Tibial artery (tissue), 4 donors: ENCODE measurements at regions not wholly inside any gene's neighbourhood (a gene's known extent, or its start where the extent isn't known, plus 50 kb on each side); places are given as distances from the start of the nearest gene placed in this dataset.
A peak's percentile ranks its signal among the peaks of the same experiment; 100 is the strongest.

Experiments
- DNase-seq, 2 donors: peaks; one replicate each; pipeline ENCODE4 v3.0.0-alpha.2; 2019
- H3K27ac ChIP-seq, 2 donors: fragments of 200-600 bp; sonication (generic) in 1 of 2; 1 replicate in 1 of 2; 2 replicates in 1 of 2; pipeline ENCODE4 v1.5.1; 2018 to 2019; ENCODE audit warnings: mild to moderate bottlenecking in 1 of 2
- H3K27me3 ChIP-seq, 2 donors: fragments of 200-600 bp; sonication (generic) in 1 of 2; one replicate each; pipeline versions ENCODE4 v1.5.1 to v1.6.0; 2016 to 2019
- H3K36me3 ChIP-seq, 3 donors: fragments of 200-600 bp; sonication (generic) in 2 of 3; one replicate each; pipeline ENCODE4 v1.5.1; 2016 to 2019; ENCODE audit warnings: mild to moderate bottlenecking in 2 of 3
- H3K4me1 ChIP-seq, 4 donors: fragments of 200-600 bp; sonication (generic) in 2 of 4; 1 replicate in 3 of 4; 2 replicates in 1 of 4; pipeline ENCODE4 v1.5.1; 2016 to 2019
- H3K4me3 ChIP-seq, 2 donors: fragments of 200-600 bp; sonication (generic) in 1 of 2; 1 replicate in 1 of 2; 2 replicates in 1 of 2; pipeline ENCODE4 v1.5.1; 2018 to 2019; ENCODE audit warnings: mild to moderate bottlenecking in 2 of 2
- H3K9me3 ChIP-seq, 3 donors: fragments of 200-600 bp; sonication (generic) in 1 of 3; one replicate each; pipeline ENCODE4 v1.5.1; 2016 to 2019
- CTCF ChIP-seq, 2 experiments: fragments of 200-600 bp in 1 of 2; fragments of 450-650 bp in 1 of 2; IDR thresholded peaks; one replicate each; pipeline ENCODE4 v1.5.1; 2017 to 2019; ENCODE audit warnings: antibody characterized with exemption in 2 of 2, mild to moderate bottlenecking in 1 of 2, moderate library complexity in 1 of 2
- intact Hi-C: fragments of 100-400 bp; cut with DNase I; formaldehyde crosslinking; loops from one replicate; pipeline ENCODE4 v1.15.0; 2023; ENCODE audit warnings: low total_unique reads

- DNase-seq = no peak
- intact Hi-C loops = no loop called here
Measured at GRCh38 chrX:40284852-40285251, 187.1 kb upstream of the BCOR start.

DNA sequence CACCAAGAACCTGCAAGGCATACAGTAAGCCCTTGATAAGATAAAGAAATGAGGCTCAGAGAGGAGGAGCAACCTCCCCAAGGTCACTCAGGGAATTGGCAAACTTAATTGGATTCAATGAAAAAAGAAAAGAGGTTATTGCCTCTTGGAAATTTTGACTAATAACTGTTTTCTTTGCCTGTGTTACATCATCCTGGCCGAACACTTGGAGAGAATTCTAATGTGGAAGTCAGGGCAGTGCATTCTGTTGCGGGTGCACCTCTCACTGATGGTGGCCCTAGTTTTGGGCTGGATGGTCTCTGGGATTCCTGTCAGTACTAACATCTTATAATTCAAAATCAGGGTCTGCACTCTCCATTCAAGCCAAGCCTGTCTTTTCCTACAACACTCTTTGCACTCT lies 186.2 kb upstream of the BCOR start:
- intact Hi-C loops = no loop called here
- no peak for DNase-seq
- Histone ChIP-seq H3K4me3 (no peak overlapping the region), H3K9me3 (peaks cover 0 to 7% (median 0%) of the 10 kb centered on the region in 3 donors), H3K4me1 (peaks cover 0 to 15% (median 0%) of the 10 kb centered on the region in 4 donors), H3K36me3 (no peaks in the 10 kb centered on the region), H3K27ac (peak overlapping the region in 1 of 2 donors; percentile 37), H3K27me3 (no peaks in the 10 kb centered on the region)
- TF ChIP-seq CTCF (IDR thresholded peaks at IDR 0.05) = no peak

More at GRCh38 chrX:40284852-40285251, 187.1 kb upstream of the BCOR start:
- Histone ChIP-seq H3K27me3 (no peaks in the 10 kb centered on the region), H3K27ac (no peak overlapping the region), H3K9me3 (peaks cover 0 to 13% (median 2%) of the 10 kb centered on the region in 3 donors), H3K4me1 (peaks cover 0 to 15% (median 0%) of the 10 kb centered on the region in 4 donors), H3K36me3 (no peaks in the 10 kb centered on the region), H3K4me3 (no peak overlapping the region)
- TF ChIP-seq CTCF (IDR thresholded peaks at IDR 0.05) = no peak

DNA sequence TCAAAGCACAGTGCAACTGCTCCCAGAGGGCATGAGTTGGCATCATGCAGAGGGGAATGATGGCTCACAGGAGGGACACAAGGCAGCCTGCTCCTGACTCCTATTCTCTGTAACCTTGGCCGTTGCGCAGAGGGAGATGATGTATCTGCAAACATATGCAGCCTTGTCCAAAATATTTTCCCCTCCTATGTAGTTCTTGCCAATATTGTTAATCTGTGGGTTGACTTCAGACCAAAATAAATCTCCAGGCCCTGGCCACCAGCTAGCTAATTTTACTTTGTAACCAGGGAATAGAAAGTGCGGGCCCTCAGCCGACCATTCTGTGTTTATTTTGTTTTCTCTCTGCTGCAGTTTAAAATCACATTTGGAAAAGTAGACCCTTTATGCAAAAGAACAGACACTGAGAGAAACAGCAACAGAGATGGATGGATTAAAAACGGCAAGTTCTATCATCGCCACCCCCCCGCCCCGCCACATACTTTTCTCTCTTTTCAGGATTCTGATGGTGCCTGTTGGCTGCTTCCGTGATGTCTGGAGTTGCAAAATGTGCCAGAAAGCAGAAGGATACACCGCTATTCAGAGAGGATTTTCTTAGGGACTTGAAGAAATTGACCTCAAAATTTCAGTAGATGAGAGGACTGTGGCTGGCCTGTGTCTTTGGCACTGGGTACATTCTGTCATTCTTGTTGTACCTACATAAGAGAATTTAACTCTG lies 185.3 kb upstream of the BCOR start:
- no peak overlapping the region for H3K4me3 ChIP-seq
- intact Hi-C loops = no loop called here
- peaks cover 0 to 15% (median 0%) of the 10 kb centered on the region in 4 donors for H3K4me1 ChIP-seq
- H3K27ac ChIP-seq = peak overlapping the region in 1 of 2 donors; percentile 37
- TF ChIP-seq CTCF (IDR thresholded peaks at IDR 0.05) = no peak
- H3K9me3 ChIP-seq = peaks cover 0 to 7% (median 0%) of the 10 kb centered on the region in 3 donors
- DNase-seq = no peak
- H3K27me3 ChIP-seq = no peaks in the 10 kb centered on the region
- H3K36me3 ChIP-seq = no peaks in the 10 kb centered on the region

- no peaks in the 10 kb centered on the region for H3K27me3 ChIP-seq
- intact Hi-C loops = no loop called here
- no peak overlapping the region for H3K27ac ChIP-seq
- peaks cover 0 to 15% (median 0%) of the 10 kb centered on the region in 4 donors for H3K4me1 ChIP-seq
- peaks cover 0 to 7% (median 0%) of the 10 kb centered on the region in 3 donors for H3K9me3 ChIP-seq
- no peak overlapping the region for H3K4me3 ChIP-seq
- TF ChIP-seq CTCF (IDR thresholded peaks at IDR 0.05) = no peak
- no peak for DNase-seq
- H3K36me3 ChIP-seq = no peaks in the 10 kb centered on the region
Measured at GRCh38 chrX:40282348-40282747, 184.6 kb upstream of the BCOR start.

- H3K27ac ChIP-seq = no peak overlapping the region
- DNase-seq = no peak
- intact Hi-C loops = no loop called here
- H3K4me3 ChIP-seq = no peak overlapping the region
- peaks cover 0 to 8% (median 0%) of the 10 kb centered on the region in 3 donors for H3K9me3 ChIP-seq
- H3K4me1 ChIP-seq = peaks cover 0 to 15% (median 0%) of the 10 kb centered on the region in 4 donors
- no peak for TF ChIP-seq CTCF (IDR thresholded peaks at IDR 0.05)
- H3K36me3 ChIP-seq = no peaks in the 10 kb centered on the region
- H3K27me3 ChIP-seq = no peaks in the 10 kb centered on the region
Measured at GRCh38 chrX:40281336-40282005, 183.7 kb upstream of the BCOR start.
